Neural progenitor cell (in vitro differentiated cells): ENCODE measurements at regions not wholly inside any gene's neighbourhood (a gene's known extent, or its start where the extent isn't known, plus 50 kb on each side); places are given as distances from the start of the nearest gene placed in this dataset.
A peak's percentile ranks its signal among the peaks of the same experiment; 100 is the strongest.

Experiments used
- DNase-seq: peaks from one replicate; pipeline ENCODE4 v3.0.0-alpha.2; 2016; ENCODE audit warnings: low spot score
- H2AFZ ChIP-seq: fragments of 200-600 bp; sonication (generic); replicated peaks from 2 replicates; pipeline ENCODE4 v1.6.1; 2016; ENCODE audit warnings: antibody characterized with exemption
- H3F3A ChIP-seq: fragments of 200-600 bp; sonication (generic); 2 replicates; pipeline ENCODE4 v1.6.1; 2016; ENCODE audit warnings: antibody characterized with exemption, low read depth
- H3K27ac ChIP-seq: fragments of 200-600 bp; sonication (generic); 2 replicates; pipeline ENCODE4 v1.5.1; 2016; ENCODE audit warnings: mild to moderate bottlenecking
- H3K27me3 ChIP-seq: fragments of 200-600 bp; sonication (generic); 2 replicates; pipeline ENCODE4 v1.6.1; 2016; ENCODE audit warnings: mild to moderate bottlenecking, moderate library complexity
- H3K36me3 ChIP-seq: fragments of 200-600 bp; sonication (generic); 2 replicates; pipeline ENCODE4 v1.5.1; 2016
- H3K4me1 ChIP-seq: fragments of 200-600 bp; sonication (generic); 2 replicates; pipeline ENCODE4 v1.6.1; 2016; ENCODE audit warnings: mixed run types
- H3K4me2 ChIP-seq: fragments of 200-600 bp; sonication (generic); 2 replicates; pipeline ENCODE4 v1.6.1; 2016
- H3K4me3 ChIP-seq: fragments of 200-600 bp; sonication (generic); 2 replicates; pipeline ENCODE4 v1.5.1; 2016
- H3K79me2 ChIP-seq: fragments of 200-600 bp; sonication (generic); 2 replicates; pipeline ENCODE4 v1.6.1; 2016; ENCODE audit warnings: low read depth
- H3K9ac ChIP-seq: fragments of 200-600 bp; sonication (generic); 2 replicates; pipeline ENCODE4 v1.6.1; 2016
- H3K9me3 ChIP-seq: fragments of 200-600 bp; sonication (generic); 2 replicates; pipeline ENCODE4 v1.5.1; 2016; ENCODE audit warnings: low read depth
- H4K20me1 ChIP-seq: fragments of 200-600 bp; sonication (generic); 2 replicates; pipeline ENCODE4 v1.6.1; 2016; ENCODE audit warnings: low read depth
- H3K27ac Mint-ChIP-seq: 3 replicates; pipeline ENCODE4 v1.8.0; 2021; ENCODE audit warnings: mixed read lengths
- H3K27me3 Mint-ChIP-seq: 2 replicates; pipeline ENCODE4 v1.8.0; 2022; ENCODE audit warnings: low read depth, mild to moderate bottlenecking, inconsistent platforms, moderate library complexity, mixed read lengths; ENCODE audit not compliant: insufficient read depth
- H3K36me3 Mint-ChIP-seq: 3 replicates; pipeline ENCODE4 v1.8.0; 2021; ENCODE audit warnings: mixed read lengths
- H3K4me1 Mint-ChIP-seq: 3 replicates; pipeline ENCODE4 v1.8.0; 2021; ENCODE audit warnings: mixed read lengths
- H3K4me3 Mint-ChIP-seq: 3 replicates; pipeline ENCODE4 v1.8.0; 2021; ENCODE audit warnings: mild to moderate bottlenecking, moderate library complexity, mixed read lengths
- H3K9me3 Mint-ChIP-seq: 3 replicates; pipeline ENCODE4 v1.8.0; 2020; ENCODE audit warnings: mixed read lengths
- CTCF ChIP-seq: fragments of 200-600 bp; sonication (generic); IDR thresholded peaks from 2 replicates; pipeline ENCODE4 v1.5.1; 2017; ENCODE audit warnings: antibody characterized with exemption, mild to moderate bottlenecking
- EZH2 ChIP-seq: fragments of 200-600 bp; sonication (generic); IDR thresholded peaks from 2 replicates; pipeline ENCODE4 v1.6.1; 2017; ENCODE audit warnings: antibody characterized with exemption, mild to moderate bottlenecking, moderate library complexity
- EZH2phosphoT487 ChIP-seq: fragments of 200-600 bp; sonication (generic); IDR thresholded peaks from 2 replicates; pipeline ENCODE4 v1.6.1; 2017; ENCODE audit warnings: antibody characterized with exemption

GRCh38 chr20:63124092-63124781, 91.7 kb downstream of the YTHDF1 start:
- H3K27ac ChIP-seq, result no peak overlapping the region
- peaks cover 3% of the 10 kb centered on the region for H3K27me3 ChIP-seq
- H3K4me3 ChIP-seq, result no peak overlapping the region
- Mint-ChIP-seq H3K27me3 (peaks cover 13% of the 10 kb centered on the region), H3K36me3 (no peaks in the 10 kb centered on the region), H3K4me1 (peaks cover 4% of the 10 kb centered on the region), H3K27ac (no peak overlapping the region), H3K4me3 (peak overlapping the region; percentile 33), H3K9me3 (no peaks in the 10 kb centered on the region)
- H4K20me1 ChIP-seq, result no peaks in the 10 kb centered on the region
- no peak for DNase-seq
- TF ChIP-seq EZH2phosphoT487 (no peak), EZH2 (no peak), CTCF (no peak)
- H3K36me3 ChIP-seq, result no peaks in the 10 kb centered on the region
- H3K4me1 ChIP-seq, result no peaks in the 10 kb centered on the region
- H3F3A ChIP-seq, result no peaks in the 10 kb centered on the region
- H3K4me2 ChIP-seq, result no peak overlapping the region
- no peaks in the 10 kb centered on the region for H3K9me3 ChIP-seq
- H3K79me2 ChIP-seq, result no peaks in the 10 kb centered on the region
- no peak overlapping the region for H2AFZ ChIP-seq
- H3K9ac ChIP-seq, result no peak overlapping the region

GRCh38 chr20:63123331-63123741, 92.6 kb downstream of the YTHDF1 start:
- Histone ChIP-seq H3K4me1 (no peaks in the 10 kb centered on the region), H3K9me3 (no peaks in the 10 kb centered on the region), H3K36me3 (no peaks in the 10 kb centered on the region), H3K4me2 (no peak overlapping the region), H2AFZ (no peak overlapping the region), H3K27ac (no peak overlapping the region), H4K20me1 (no peaks in the 10 kb centered on the region), H3K79me2 (no peaks in the 10 kb centered on the region), H3K4me3 (no peak overlapping the region), H3K27me3 (peaks cover 1% of the 10 kb centered on the region), H3F3A (no peaks in the 10 kb centered on the region), H3K9ac (no peak overlapping the region)
- Mint-ChIP-seq H3K4me3 (no peak overlapping the region), H3K27ac (no peak overlapping the region), H3K9me3 (no peaks in the 10 kb centered on the region), H3K4me1 (peaks cover 4% of the 10 kb centered on the region), H3K36me3 (no peaks in the 10 kb centered on the region), H3K27me3 (peaks cover 18% of the 10 kb centered on the region)
- DNase-seq, result no peak
- TF ChIP-seq EZH2phosphoT487, result no peak
- no peak for TF ChIP-seq CTCF
- no peak for TF ChIP-seq EZH2

GRCh38 chr20:63122626-63123025, 93.3 kb downstream of the YTHDF1 start:
- no peaks in the 10 kb centered on the region for H3F3A ChIP-seq
- no peaks in the 10 kb centered on the region for H3K79me2 ChIP-seq
- Mint-ChIP-seq H3K27me3 (peaks cover 24% of the 10 kb centered on the region), H3K9me3 (no peaks in the 10 kb centered on the region), H3K4me1 (peaks cover 4% of the 10 kb centered on the region), H3K4me3 (no peak overlapping the region), H3K36me3 (no peaks in the 10 kb centered on the region), H3K27ac (peak overlapping the region; percentile 57)
- TF ChIP-seq EZH2phosphoT487 (no peak), EZH2 (no peak), CTCF (no peak)
- no peaks in the 10 kb centered on the region for H3K4me1 ChIP-seq
- H3K4me3 ChIP-seq, result no peak overlapping the region
- H3K9me3 ChIP-seq, result no peaks in the 10 kb centered on the region
- no peak for DNase-seq
- H3K27me3 ChIP-seq, result peaks cover 7% of the 10 kb centered on the region
- H2AFZ ChIP-seq, result no peak overlapping the region
- H3K27ac ChIP-seq, result no peak overlapping the region
- H3K9ac ChIP-seq, result no peak overlapping the region
- H4K20me1 ChIP-seq, result no peaks in the 10 kb centered on the region
- no peak overlapping the region for H3K4me2 ChIP-seq
- H3K36me3 ChIP-seq, result no peaks in the 10 kb centered on the region
